ENCODE measurements at regions not wholly inside any gene's neighbourhood (a gene's known extent, or its start where the extent isn't known, plus 50 kb on each side); places are given as distances from the start of the nearest gene placed in this dataset.

- Histone ChIP-seq H3K79me2 (ENCODE audit: control insufficient read depth, insufficient read depth, low read length) (no peaks in the 10 kb centered on the region), H3K27ac (ENCODE audit: insufficient read depth, low read length) (peak overlapping the region; percentile 61)
- DNase-seq (ENCODE audit: low read depth in 2 of 2): no peak
Observed at GRCh38 chr17:34172390-34172918, 82.6 kb upstream of the CCL2 start.

GRCh38 chr17:34173241-34173640 lies 81.8 kb upstream of the CCL2 start:
- Histone ChIP-seq H3K9ac (ENCODE audit: insufficient read depth, low read length) (no peak overlapping the region), H3K4me3 (replicated peaks in 1 of 4; ENCODE audit: control extremely low read depth in 1 of 4, insufficient read depth in 1 of 4, low read depth in 3 of 4, low read length in 4 of 4) (no peak overlapping the region), H4K20me1 (ENCODE audit: control insufficient read depth, extremely low read depth, insufficient read depth, low read length) (no peaks in the 10 kb centered on the region), H3K9me3 (ENCODE audit: control insufficient read depth, insufficient read depth, low read depth, low read length) (no peaks in the 10 kb centered on the region), H3K27me3 (ENCODE audit: control insufficient read depth, insufficient read depth, low read length) (no peaks in the 10 kb centered on the region), H3K36me3 (ENCODE audit: control insufficient read depth, insufficient read depth, low read length) (no peaks in the 10 kb centered on the region), H3K79me2 (ENCODE audit: control insufficient read depth, insufficient read depth, low read length) (no peaks in the 10 kb centered on the region), H3K4me2 (ENCODE audit: extremely low read depth, insufficient read depth, low read length) (no peak overlapping the region), H3K27ac (ENCODE audit: insufficient read depth, low read length) (peak overlapping the region; percentile 61), H3K4me1 (ENCODE audit: control insufficient read depth, extremely low read depth, insufficient read depth, low read length) (peaks cover 15% of the 10 kb centered on the region), H2AFZ (ENCODE audit: low read length) (no peak overlapping the region)
- TF ChIP-seq CTCF (conservative IDR thresholded peaks at IDR 0.05 in 1 of 2, IDR thresholded peaks at IDR 0.05 in 1 of 2; ENCODE audit: low read depth in 1 of 2, low read length in 2 of 2) (no peak), EZH2 (IDR thresholded peaks at IDR 0.05; ENCODE audit: low read length, missing control alignments) (no peak)
- DNase-seq (ENCODE audit: low read depth in 2 of 2): peak; percentile 25 to 83

More at GRCh38 chr17:34172390-34172918, 82.6 kb upstream of the CCL2 start:
- TF ChIP-seq CTCF (conservative IDR thresholded peaks at IDR 0.05 in 1 of 2, IDR thresholded peaks at IDR 0.05 in 1 of 2; ENCODE audit: low read depth in 1 of 2, low read length in 2 of 2) (no peak), EZH2 (IDR thresholded peaks at IDR 0.05; ENCODE audit: low read length, missing control alignments) (no peak)
- Histone ChIP-seq H3K4me3 (replicated peaks in 1 of 4; ENCODE audit: control extremely low read depth in 1 of 4, insufficient read depth in 1 of 4, low read depth in 3 of 4, low read length in 4 of 4) (no peak overlapping the region), H4K20me1 (ENCODE audit: control insufficient read depth, extremely low read depth, insufficient read depth, low read length) (no peaks in the 10 kb centered on the region), H3K9me3 (ENCODE audit: control insufficient read depth, insufficient read depth, low read depth, low read length) (no peaks in the 10 kb centered on the region), H3K9ac (ENCODE audit: insufficient read depth, low read length) (no peak overlapping the region), H3K27me3 (ENCODE audit: control insufficient read depth, insufficient read depth, low read length) (no peaks in the 10 kb centered on the region), H3K4me1 (ENCODE audit: control insufficient read depth, extremely low read depth, insufficient read depth, low read length) (peaks cover 10% of the 10 kb centered on the region), H3K36me3 (ENCODE audit: control insufficient read depth, insufficient read depth, low read length) (no peaks in the 10 kb centered on the region), H2AFZ (ENCODE audit: low read length) (no peak overlapping the region), H3K4me2 (ENCODE audit: extremely low read depth, insufficient read depth, low read length) (no peak overlapping the region)

GRCh38 chr17:34174496-34174895 lies 80.6 kb upstream of the CCL2 start:
- TF ChIP-seq CTCF (conservative IDR thresholded peaks at IDR 0.05 in 1 of 2, IDR thresholded peaks at IDR 0.05 in 1 of 2; ENCODE audit: low read depth in 1 of 2, low read length in 2 of 2): no peak
- TF ChIP-seq EZH2 (IDR thresholded peaks at IDR 0.05; ENCODE audit: low read length, missing control alignments): no peak
- H3K9me3 ChIP-seq (ENCODE audit: control insufficient read depth, insufficient read depth, low read depth, low read length): no peaks in the 10 kb centered on the region

More at GRCh38 chr17:34174496-34174895, 80.6 kb upstream of the CCL2 start:
- Histone ChIP-seq H3K36me3 (ENCODE audit: control insufficient read depth, insufficient read depth, low read length) (no peaks in the 10 kb centered on the region), H3K79me2 (ENCODE audit: control insufficient read depth, insufficient read depth, low read length) (no peaks in the 10 kb centered on the region), H3K27ac (ENCODE audit: insufficient read depth, low read length) (no peak overlapping the region), H3K27me3 (ENCODE audit: control insufficient read depth, insufficient read depth, low read length) (no peaks in the 10 kb centered on the region), H3K4me3 (replicated peaks in 1 of 4; ENCODE audit: control extremely low read depth in 1 of 4, insufficient read depth in 1 of 4, low read depth in 3 of 4, low read length in 4 of 4) (no peak overlapping the region), H4K20me1 (ENCODE audit: control insufficient read depth, extremely low read depth, insufficient read depth, low read length) (no peaks in the 10 kb centered on the region), H2AFZ (ENCODE audit: low read length) (no peak overlapping the region), H3K4me1 (ENCODE audit: control insufficient read depth, extremely low read depth, insufficient read depth, low read length) (peaks cover 18% of the 10 kb centered on the region), H3K9ac (ENCODE audit: insufficient read depth, low read length) (no peak overlapping the region), H3K4me2 (ENCODE audit: extremely low read depth, insufficient read depth, low read length) (no peak overlapping the region)
- DNase-seq (ENCODE audit: low read depth in 2 of 2): no peak

Measured in fibroblast of lung (primary cell).